ENCODE measurements at regions not wholly inside any gene's neighbourhood (a gene's known extent, or its start where the extent isn't known, plus 50 kb on each side); places are given as distances from the start of the nearest gene placed in this dataset.

DNA sequence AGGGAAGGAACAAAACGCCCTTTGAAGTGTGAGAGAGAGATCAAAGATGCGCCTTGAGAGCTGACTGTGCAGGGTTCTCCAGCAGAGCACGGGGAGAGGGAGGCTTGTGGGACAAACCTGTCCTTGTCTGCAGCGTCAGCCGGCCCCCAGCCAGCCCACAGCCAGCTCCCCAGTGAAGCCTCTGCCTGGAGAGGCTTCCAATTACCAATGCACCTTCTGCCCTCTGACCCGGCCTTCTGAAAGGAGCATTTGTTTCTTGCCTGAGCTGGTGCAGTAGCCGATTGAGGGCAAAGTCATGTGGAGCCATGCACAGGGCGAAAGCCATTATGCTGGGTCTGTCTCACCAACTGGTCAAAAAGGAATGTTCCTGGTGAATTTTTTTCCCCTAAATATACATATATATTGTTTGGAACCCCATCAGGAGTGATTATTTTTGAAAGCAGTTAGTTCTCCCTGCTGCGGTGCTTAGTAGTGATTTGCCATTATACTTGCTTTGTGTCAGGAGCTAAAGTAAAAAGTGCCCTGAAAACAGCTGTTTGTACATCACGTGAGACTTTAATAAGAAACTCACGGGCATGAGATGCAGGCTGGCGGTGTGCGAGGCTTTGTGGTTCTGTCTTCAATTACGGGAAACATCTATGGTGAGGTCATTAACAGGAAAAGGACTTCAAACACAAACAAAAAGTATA, 268.6 kb downstream of the KLF6 start:
- intact Hi-C loops (cut with micrococcal nuclease) = no loop called here
- Histone ChIP-seq H3K27ac (ENCODE audit: low read length) (no peak overlapping the region), H3K27me3 (ENCODE audit: low read length) (no peaks in the 10 kb centered on the region), H3K79me2 (ENCODE audit: low read length) (no peaks in the 10 kb centered on the region), H3K4me1 (ENCODE audit: insufficient read depth, low read length) (no peaks in the 10 kb centered on the region), H3K36me3 (ENCODE audit: low read depth, low read length) (no peaks in the 10 kb centered on the region), H3F3A (ENCODE audit: low read length, unreplicated experiment) (no peaks in the 10 kb centered on the region), H3K9ac (ENCODE audit: low read length) (no peak overlapping the region), H2AFZ (ENCODE audit: low read length) (no peak overlapping the region), H3K4me3 (ENCODE audit: low read length) (no peak overlapping the region), H3K9me3 (ENCODE audit: low read length) (no peaks in the 10 kb centered on the region), H4K20me1 (ENCODE audit: low read length) (no peaks in the 10 kb centered on the region), H3K9me2 (replicated peaks; ENCODE audit: low read length) (no peaks in the 10 kb centered on the region), H3K4me2 (ENCODE audit: low read length) (no peak overlapping the region)
- ATAC-seq (no peak), DNase-seq (no peak)
- TF ChIP-seq EZH2phosphoT487 (IDR thresholded peaks at IDR 0.05; ENCODE audit: borderline replicate concordance, low read length) = no peak
- TF ChIP-seq EZH2 (IDR thresholded peaks at IDR 0.05; ENCODE audit: low read length, unreplicated experiment) = no peak
- no peak for TF ChIP-seq CTCF (conservative IDR thresholded peaks at IDR 0.05; ENCODE audit: low read depth, low read length)
- BruUV-seq (replicated peaks) = no TSS peak
- ChIA-PET CTCF (no interaction called here), POLR2A (ENCODE audit: unreplicated experiment) (no interaction called here)

DNA sequence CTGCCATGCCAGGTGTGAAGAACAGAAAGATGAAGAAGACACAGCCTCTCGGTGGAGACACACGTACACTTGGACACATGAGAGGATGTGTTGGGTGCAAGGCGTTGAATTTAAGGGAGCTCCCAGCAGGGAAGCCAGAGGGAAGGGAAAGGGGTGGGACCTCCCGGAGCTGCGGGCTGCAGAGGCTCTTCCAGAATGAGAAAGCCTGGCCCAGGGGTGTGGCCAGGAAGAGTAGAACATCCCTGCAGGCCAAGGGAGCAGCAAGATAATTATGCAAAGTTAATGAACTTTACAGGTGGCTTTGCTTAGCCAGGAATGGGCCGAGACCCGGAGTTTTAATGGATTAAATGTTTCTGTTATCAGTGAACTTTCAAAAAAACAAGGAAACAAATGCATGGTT, 270.3 kb downstream of the KLF6 start:
- no peak overlapping the region for H3K4me3 ChIP-seq (ENCODE audit: low read length)
- POLR2A ChIA-PET (ENCODE audit: unreplicated experiment) = no interaction called here
- H3K9me2 ChIP-seq (replicated peaks; ENCODE audit: low read length) = no peaks in the 10 kb centered on the region
- H3K27ac ChIP-seq (ENCODE audit: low read length) = no peak overlapping the region
- H3K79me2 ChIP-seq (ENCODE audit: low read length) = no peaks in the 10 kb centered on the region
- H3K4me1 ChIP-seq (ENCODE audit: insufficient read depth, low read length) = no peaks in the 10 kb centered on the region
- no peaks in the 10 kb centered on the region for H3K27me3 ChIP-seq (ENCODE audit: low read length)
- H3K36me3 ChIP-seq (ENCODE audit: low read depth, low read length) = no peaks in the 10 kb centered on the region
- TF ChIP-seq EZH2 (IDR thresholded peaks at IDR 0.05; ENCODE audit: low read length, unreplicated experiment) (no peak), CTCF (conservative IDR thresholded peaks at IDR 0.05; ENCODE audit: low read depth, low read length) (no peak), EZH2phosphoT487 (IDR thresholded peaks at IDR 0.05; ENCODE audit: borderline replicate concordance, low read length) (no peak)
- CTCF ChIA-PET = no interaction called here
- DNase-seq (no peak), ATAC-seq (no peak)
- no peak overlapping the region for H3K9ac ChIP-seq (ENCODE audit: low read length)
- BruUV-seq (replicated peaks) = no TSS peak
- no peaks in the 10 kb centered on the region for H3K9me3 ChIP-seq (ENCODE audit: low read length)
- H2AFZ ChIP-seq (ENCODE audit: low read length) = no peak overlapping the region
- H3F3A ChIP-seq (ENCODE audit: low read length, unreplicated experiment) = no peaks in the 10 kb centered on the region
- no peaks in the 10 kb centered on the region for H4K20me1 ChIP-seq (ENCODE audit: low read length)
- intact Hi-C loops (cut with micrococcal nuclease) = no loop called here
- no peak overlapping the region for H3K4me2 ChIP-seq (ENCODE audit: low read length)

GRCh38 chr10:3512263-3512662, 272.7 kb downstream of the KLF6 start:
- intact Hi-C loops (cut with micrococcal nuclease) = no loop called here
- Histone ChIP-seq H3K79me2 (ENCODE audit: low read length) (no peaks in the 10 kb centered on the region), H3K36me3 (ENCODE audit: low read depth, low read length) (no peaks in the 10 kb centered on the region), H3K9me3 (ENCODE audit: low read length) (no peaks in the 10 kb centered on the region), H3F3A (ENCODE audit: low read length, unreplicated experiment) (no peaks in the 10 kb centered on the region), H3K4me2 (ENCODE audit: low read length) (no peak overlapping the region), H3K9me2 (replicated peaks; ENCODE audit: low read length) (no peaks in the 10 kb centered on the region), H2AFZ (ENCODE audit: low read length) (no peak overlapping the region), H4K20me1 (ENCODE audit: low read length) (no peaks in the 10 kb centered on the region), H3K27ac (ENCODE audit: low read length) (no peak overlapping the region), H3K4me1 (ENCODE audit: insufficient read depth, low read length) (no peaks in the 10 kb centered on the region), H3K4me3 (ENCODE audit: low read length) (no peak overlapping the region), H3K9ac (ENCODE audit: low read length) (no peak overlapping the region), H3K27me3 (ENCODE audit: low read length) (no peaks in the 10 kb centered on the region)
- no peak for ATAC-seq
- CTCF ChIA-PET = no interaction called here
- no TSS peak for BruUV-seq (replicated peaks)
- no peak for DNase-seq
- POLR2A ChIA-PET (ENCODE audit: unreplicated experiment) = no interaction called here
- TF ChIP-seq EZH2phosphoT487 (IDR thresholded peaks at IDR 0.05; ENCODE audit: borderline replicate concordance, low read length) (no peak), CTCF (conservative IDR thresholded peaks at IDR 0.05; ENCODE audit: low read depth, low read length) (peak; percentile 26)

All from PC-3 (cell line).